H1 (cell line): ENCODE measurements at regions not wholly inside any gene's neighbourhood (a gene's known extent, or its start where the extent isn't known, plus 50 kb on each side); places are given as distances from the start of the nearest gene placed in this dataset.
A peak's percentile ranks its signal among the peaks of the same experiment; 100 is the strongest.

ENCODE experiments used
- CTCF ChIA-PET: fragments of 300-600 bp; sonication (Branson Sonifier 250); formaldehyde crosslinking; loops from one replicate; lab custom pipeline; 2021; ENCODE audit not compliant: partially characterized antibody; lab: Charles Lee
- POLR2A ChIA-PET: fragments of 300-600 bp; sonication (Branson Sonifier 250); formaldehyde crosslinking; loops from one replicate; lab custom pipeline; 2021; ENCODE audit warnings: inconsistent platforms; ENCODE audit not compliant: partially characterized antibody; lab: Charles Lee
- DNase-seq, 2 experiments: peaks; one replicate each; pipeline versions ENCODE4 v3.0.0 to v3.0.0-alpha.2; 2010 to 2022; ENCODE audit warnings: low spot score in 2 of 2, low read depth in 1 of 2, mixed read lengths in 1 of 2
- FAIRE-seq: peaks from 2 replicates; lab custom pipeline; 2011; peaks lifted over from hg19 to GRCh38; lab: Jason Lieb, UNC
- H2AFZ ChIP-seq: 2 replicates; pipeline ENCODE4 v1.8.1; 2012; ENCODE audit warnings: low read length, inconsistent platforms
- H2AK5ac ChIP-seq: 2 replicates; pipeline ENCODE4 v1.6.1; 2013; ENCODE audit warnings: low read depth, low read length
- H2BK120ac ChIP-seq: replicated peaks from 2 replicates; pipeline ENCODE3; 2013; ENCODE audit warnings: low read depth, low read length, inconsistent platforms
- H2BK12ac ChIP-seq: 2 replicates; pipeline ENCODE4 v1.6.1; 2013; ENCODE audit warnings: low read depth, low read length
- H2BK15ac ChIP-seq: 2 replicates; pipeline ENCODE4 v1.6.1; 2013; ENCODE audit warnings: low read length
- H2BK20ac ChIP-seq: 2 replicates; pipeline ENCODE4 v1.6.1; 2013; ENCODE audit warnings: low read length
- H2BK5ac ChIP-seq: 2 replicates; pipeline ENCODE4 v1.6.1; 2013; ENCODE audit warnings: low read depth, low read length
- H3K14ac ChIP-seq: 2 replicates; pipeline ENCODE4 v1.6.1; 2013; ENCODE audit warnings: inconsistent platforms; ENCODE audit not compliant: insufficient read length
- H3K18ac ChIP-seq: 2 replicates; pipeline ENCODE4 v1.6.1; 2013; ENCODE audit warnings: low read length; ENCODE audit errors: extremely low read depth
- H3K23ac ChIP-seq: 2 replicates; pipeline ENCODE4 v1.6.1; 2013; ENCODE audit warnings: inconsistent platforms; ENCODE audit not compliant: insufficient read length
- H3K23me2 ChIP-seq: 2 replicates; pipeline ENCODE4 v1.6.1; 2013; ENCODE audit warnings: low read depth, low read length
- H3K27ac ChIP-seq: 2 replicates; pipeline ENCODE4 v1.6.1; 2011; ENCODE audit warnings: low read depth, low read length, inconsistent platforms
- H3K27me3 ChIP-seq, 4 experiments: replicated peaks in 1 of 4; 1 replicate in 1 of 4; 2 replicates in 3 of 4; pipeline versions ENCODE4 v1.6.1 to v1.8.1; 2011 to 2013; ENCODE audit warnings: low read length in 3 of 4, mild to moderate bottlenecking in 3 of 4, inconsistent platforms in 2 of 4, mixed read lengths in 2 of 4, moderate library complexity in 1 of 4; ENCODE audit not compliant: control insufficient read depth in 3 of 4, insufficient read depth in 3 of 4; ENCODE audit errors: extremely low read depth in 1 of 4
- H3K36me3 ChIP-seq, 4 experiments: 2 replicates each; pipeline versions ENCODE4 v1.6.1 to v1.8.1; 2011 to 2013; ENCODE audit warnings: mild to moderate bottlenecking in 4 of 4, low read length in 3 of 4, moderate library complexity in 2 of 4, control low read depth in 1 of 4, inconsistent platforms in 1 of 4; ENCODE audit not compliant: insufficient read depth in 4 of 4, control insufficient read depth in 2 of 4
- H3K4ac ChIP-seq: replicated peaks from 2 replicates; pipeline ENCODE3; 2013; ENCODE audit warnings: low read length, low read depth, mixed read lengths, inconsistent platforms; ENCODE audit not compliant: insufficient read length
- H3K4me1 ChIP-seq, 4 experiments: replicated peaks in 1 of 4; 1 replicate in 1 of 4; 2 replicates in 3 of 4; pipeline versions ENCODE4 v1.6.1 to v1.8.1; 2011 to 2013; ENCODE audit warnings: low read length in 3 of 4, inconsistent platforms in 2 of 4, mixed read lengths in 1 of 4; ENCODE audit not compliant: insufficient read depth in 4 of 4, control insufficient read depth in 3 of 4
- H3K4me2 ChIP-seq, 2 experiments: 2 replicates each; pipeline versions ENCODE4 v1.6.1 to v1.8.1; 2011 to 2013; ENCODE audit warnings: low read depth in 2 of 2, low read length in 2 of 2, control low read depth in 1 of 2, inconsistent platforms in 1 of 2, mild to moderate bottlenecking in 1 of 2; ENCODE audit not compliant: insufficient read depth in 1 of 2
- H3K4me3 ChIP-seq, 4 experiments: fragments of 200-600, 300-600 bp in 1 of 4; sonication (generic), shearing (Covaris generic), sonication (Bioruptor Twin) in 1 of 4; 2 replicates each; pipeline versions ENCODE4 v1.5.1 to v1.8.1; 2011 to 2016; ENCODE audit warnings: low read length in 4 of 4, low read depth in 3 of 4, control low read depth in 2 of 4, inconsistent platforms in 2 of 4, mild to moderate bottlenecking in 2 of 4, mixed read lengths in 1 of 4, moderate library complexity in 1 of 4; ENCODE audit not compliant: insufficient read depth in 2 of 4; ENCODE audit errors: extremely low read depth in 1 of 4
- H3K56ac ChIP-seq: replicated peaks from 2 replicates; pipeline ENCODE3; 2013; ENCODE audit warnings: low read depth, mild to moderate bottlenecking, mixed read lengths, low read length, inconsistent platforms; ENCODE audit not compliant: insufficient read length
- H3K79me1 ChIP-seq: 2 replicates; pipeline ENCODE4 v1.6.1; 2013; ENCODE audit warnings: low read depth, low read length, control low read depth
- H3K79me2 ChIP-seq, 2 experiments: 2 replicates each; pipeline versions ENCODE4 v1.6.1 to v1.8.1; 2012 to 2013; ENCODE audit warnings: low read length in 2 of 2, mild to moderate bottlenecking in 2 of 2, inconsistent platforms in 1 of 2; ENCODE audit not compliant: insufficient read depth in 2 of 2, control insufficient read depth in 1 of 2
- H3K9ac ChIP-seq, 4 experiments: replicated peaks in 1 of 4; 1 replicate in 1 of 4; 2 replicates in 3 of 4; pipeline versions ENCODE4 v1.6.1 to v1.8.1; 2011 to 2013; ENCODE audit warnings: low read depth in 3 of 4, low read length in 3 of 4, control low read depth in 2 of 4, mild to moderate bottlenecking in 2 of 4, moderate library complexity in 2 of 4, inconsistent platforms in 1 of 4; ENCODE audit errors: extremely low read depth in 1 of 4
- H3K9me3 ChIP-seq, 2 experiments: 2 replicates each; pipeline versions ENCODE4 v1.6.1 to v1.8.1; 2012 to 2013; ENCODE audit warnings: mild to moderate bottlenecking in 2 of 2, moderate library complexity in 2 of 2, control low read depth in 1 of 2, inconsistent platforms in 1 of 2, low read depth in 1 of 2, low read length in 1 of 2, mixed read lengths in 1 of 2; ENCODE audit not compliant: insufficient read depth in 2 of 2
- H4K20me1 ChIP-seq, 2 experiments: replicated peaks in 1 of 2; 2 replicates each; pipeline versions ENCODE3 to v1.8.1; 2011 to 2013; ENCODE audit warnings: inconsistent platforms in 2 of 2, low read length in 2 of 2, mild to moderate bottlenecking in 1 of 2; ENCODE audit not compliant: insufficient read depth in 2 of 2, control insufficient read depth in 1 of 2
- H4K5ac ChIP-seq: 2 replicates; pipeline ENCODE4 v1.6.1; 2013; ENCODE audit warnings: low read length, low read depth, mixed read lengths, inconsistent platforms; ENCODE audit not compliant: insufficient read length
- H4K8ac ChIP-seq: 2 replicates; pipeline ENCODE4 v1.8.0; 2013; ENCODE audit warnings: mild to moderate bottlenecking, moderate library complexity, low read length, inconsistent platforms; ENCODE audit not compliant: insufficient read depth; ENCODE audit errors: extremely low read depth
- H4K91ac ChIP-seq: replicated peaks from 2 replicates; pipeline ENCODE3; 2013; ENCODE audit warnings: low read length, mixed read lengths, inconsistent platforms; ENCODE audit not compliant: insufficient read length
- RAD21 ChIP-seq, 2 experiments: IDR thresholded peaks in 1 of 2; conservative IDR thresholded peaks in 1 of 2; 2 replicates each; pipeline ENCODE4 v1.6.1; 2011; ENCODE audit warnings: low read depth in 2 of 2, low read length in 2 of 2, improper control_type of control experiment in 1 of 2, inconsistent platforms in 1 of 2, mild to moderate bottlenecking in 1 of 2, moderate library complexity in 1 of 2
- YY1 ChIP-seq: IDR thresholded peaks from 2 replicates; pipeline ENCODE4 v1.6.1; 2011; ENCODE audit warnings: low read depth, mild to moderate bottlenecking, low read length
- WGBS, 2 experiments: shearing (Covaris generic) in 1 of 2; methylation state at CpG; one replicate each; pipeline versions ENCODE4 v1.1.6 to v1.1.7; 2013 to 2015; ENCODE audit warnings: low lambda C conversion rate in 2 of 2, mixed read lengths in 2 of 2, inconsistent platforms in 1 of 2, low coverage in 1 of 2, missing lambda C conversion rate in 1 of 2; ENCODE audit not compliant: insufficient replicate concordance in 2 of 2, insufficient coverage in 1 of 2, insufficient read length in 1 of 2; ENCODE audit errors: extremely low coverage in 1 of 2, missing lambda C conversion rate in 1 of 2; 5-methylcytosine and 5-hydroxymethylcytosine counted together
- TF ChIP-seq, protein P1 (sequence below): IDR thresholded peaks from 2 replicates; pipeline ENCODE4 v1.6.1; 2011; ENCODE audit warnings: low read length, improper control_type of control experiment
- TF ChIP-seq, protein P2 (sequence below), 3 experiments: IDR thresholded peaks; 1 replicate in 2 of 3; 2 replicates in 1 of 3; pipeline versions ENCODE4 v1.5.1 to v1.6.1; 2011; ENCODE audit warnings: low read length in 3 of 3, mild to moderate bottlenecking in 3 of 3, inconsistent platforms in 2 of 3, low read depth in 1 of 3, moderate library complexity in 1 of 3; ENCODE audit not compliant: insufficient read depth in 1 of 3; ENCODE audit errors: control extremely low read depth in 1 of 3
- TF ChIP-seq, protein P3 (sequence below): IDR thresholded peaks from 2 replicates; pipeline ENCODE4 v1.6.1; 2012; ENCODE audit warnings: inconsistent platforms

DNA sequence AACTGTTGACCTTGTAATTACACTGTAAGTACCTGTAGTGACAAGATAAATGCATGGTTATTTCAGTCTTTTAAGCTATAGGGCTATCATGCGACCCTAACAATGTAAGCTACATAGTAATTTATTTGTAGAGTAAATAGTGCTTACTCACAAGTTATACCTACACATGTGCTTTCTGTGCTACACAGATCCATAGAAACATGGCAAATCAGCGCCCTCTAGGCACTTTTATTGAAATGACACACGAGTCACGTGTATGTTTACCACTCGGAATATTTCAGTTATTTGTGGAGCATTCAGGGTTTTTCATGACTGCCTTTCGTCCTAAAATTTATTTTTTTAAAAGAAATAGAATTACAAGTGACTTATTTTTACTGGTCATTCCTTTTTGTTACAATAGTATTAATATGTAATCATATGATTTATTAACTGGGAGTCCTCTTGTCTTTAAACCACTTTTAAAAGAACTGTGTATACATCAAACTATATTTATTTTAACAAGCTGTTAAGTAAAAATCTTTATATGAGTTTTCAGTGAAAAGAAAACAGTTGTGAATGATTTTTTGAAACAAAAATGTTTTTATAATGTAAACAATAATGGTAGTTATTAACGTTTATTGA, 1242.3 kb upstream of the WWC1 start:
- no peak overlapping the region for H3K4me2 ChIP-seq
- H2BK20ac ChIP-seq = no peak overlapping the region
- FAIRE-seq (no peak), DNase-seq (no peak)
- H3K79me2 ChIP-seq = no peaks in the 10 kb centered on the region
- no peak overlapping the region for H4K8ac ChIP-seq
- CTCF ChIA-PET = interaction anchor here (0.6 to 5.5 kb wide), 52 partner anchors 8 to 1824 kb away, joined by 3 to 67 read pairs (median 4); partner anchors contain the start of gene TENM2
- POLR2A ChIA-PET = no interaction called here
- H2BK120ac ChIP-seq = no peak overlapping the region
- H2BK5ac ChIP-seq = no peak overlapping the region
- no peaks in the 10 kb centered on the region for H3K36me3 ChIP-seq
- H3K9me3 ChIP-seq = no peaks in the 10 kb centered on the region
- no peaks in the 10 kb centered on the region for H3K27me3 ChIP-seq
- H3K18ac ChIP-seq = no peak overlapping the region
- no peak overlapping the region for H2BK12ac ChIP-seq
- no peak overlapping the region for H4K5ac ChIP-seq
- H3K4me1 ChIP-seq = peaks cover 0 to 6% (median 1%) of the 10 kb centered on the region in 4 experiments; a peak in 3 of 7 replicates
- no peak overlapping the region for H3K14ac ChIP-seq
- no peaks in the 10 kb centered on the region for H3K79me1 ChIP-seq
- no peak overlapping the region for H3K9ac ChIP-seq
- no peak overlapping the region for H3K27ac ChIP-seq
- no peak overlapping the region for H2AFZ ChIP-seq
- H3K23ac ChIP-seq = no peak overlapping the region
- no peak overlapping the region for H2BK15ac ChIP-seq
- no peak overlapping the region for H2AK5ac ChIP-seq
- H3K56ac ChIP-seq = no peak overlapping the region
- H4K91ac ChIP-seq = no peak overlapping the region
- H4K20me1 ChIP-seq = no peaks in the 10 kb centered on the region
- no peaks in the 10 kb centered on the region for H3K23me2 ChIP-seq
- H3K4me3 ChIP-seq = no peak overlapping the region
- H3K4ac ChIP-seq = no peak overlapping the region
- 43% methylated on average over 7 of the region's 7 CpGs; no CpG with 5 or more reads in 1 of the 2 experiments for WGBS, 2 experiments
- TF ChIP-seq, protein P1, sequence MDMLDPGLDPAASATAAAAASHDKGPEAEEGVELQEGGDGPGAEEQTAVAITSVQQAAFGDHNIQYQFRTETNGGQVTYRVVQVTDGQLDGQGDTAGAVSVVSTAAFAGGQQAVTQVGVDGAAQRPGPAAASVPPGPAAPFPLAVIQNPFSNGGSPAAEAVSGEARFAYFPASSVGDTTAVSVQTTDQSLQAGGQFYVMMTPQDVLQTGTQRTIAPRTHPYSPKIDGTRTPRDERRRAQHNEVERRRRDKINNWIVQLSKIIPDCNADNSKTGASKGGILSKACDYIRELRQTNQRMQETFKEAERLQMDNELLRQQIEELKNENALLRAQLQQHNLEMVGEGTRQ = peak; percentile 50
- TF ChIP-seq, protein P2, sequence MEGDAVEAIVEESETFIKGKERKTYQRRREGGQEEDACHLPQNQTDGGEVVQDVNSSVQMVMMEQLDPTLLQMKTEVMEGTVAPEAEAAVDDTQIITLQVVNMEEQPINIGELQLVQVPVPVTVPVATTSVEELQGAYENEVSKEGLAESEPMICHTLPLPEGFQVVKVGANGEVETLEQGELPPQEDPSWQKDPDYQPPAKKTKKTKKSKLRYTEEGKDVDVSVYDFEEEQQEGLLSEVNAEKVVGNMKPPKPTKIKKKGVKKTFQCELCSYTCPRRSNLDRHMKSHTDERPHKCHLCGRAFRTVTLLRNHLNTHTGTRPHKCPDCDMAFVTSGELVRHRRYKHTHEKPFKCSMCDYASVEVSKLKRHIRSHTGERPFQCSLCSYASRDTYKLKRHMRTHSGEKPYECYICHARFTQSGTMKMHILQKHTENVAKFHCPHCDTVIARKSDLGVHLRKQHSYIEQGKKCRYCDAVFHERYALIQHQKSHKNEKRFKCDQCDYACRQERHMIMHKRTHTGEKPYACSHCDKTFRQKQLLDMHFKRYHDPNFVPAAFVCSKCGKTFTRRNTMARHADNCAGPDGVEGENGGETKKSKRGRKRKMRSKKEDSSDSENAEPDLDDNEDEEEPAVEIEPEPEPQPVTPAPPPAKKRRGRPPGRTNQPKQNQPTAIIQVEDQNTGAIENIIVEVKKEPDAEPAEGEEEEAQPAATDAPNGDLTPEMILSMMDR (IDR thresholded peaks at IDR 0.05; ENCODE audit: control extremely low read depth in 1 of 3, insufficient read depth in 1 of 3, low read depth in 1 of 3, low read length in 3 of 3) = peak in 2 of 3 experiments; percentile 52 to 73; a peak in 3 of 4 replicates
- TF ChIP-seq YY1 (no peak), RAD21 (IDR thresholded peaks at IDR 0.05 in 1 of 2, conservative IDR thresholded peaks at IDR 0.05 in 1 of 2; ENCODE audit: low read depth in 2 of 2, low read length in 2 of 2) (peak; percentile 67 to 73)
- TF ChIP-seq, protein P3, sequence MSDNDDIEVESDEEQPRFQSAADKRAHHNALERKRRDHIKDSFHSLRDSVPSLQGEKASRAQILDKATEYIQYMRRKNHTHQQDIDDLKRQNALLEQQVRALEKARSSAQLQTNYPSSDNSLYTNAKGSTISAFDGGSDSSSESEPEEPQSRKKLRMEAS = 0 out of 2 replicates have a peak, but pooled peaks have one; percentile 25
